GM23248 (cell line): ENCODE measurements at regions not wholly inside any gene's neighbourhood (a gene's known extent, or its start where the extent isn't known, plus 50 kb on each side); places are given as distances from the start of the nearest gene placed in this dataset.
A peak's percentile ranks its signal among the peaks of the same experiment; 100 is the strongest.

Source experiments
- DNase-seq: peaks from one replicate; pipeline ENCODE4 v3.0.0-alpha.2; 2015
- H2AFZ ChIP-seq: fragments of 200-600 bp; sonication (generic); 2 replicates; pipeline ENCODE4 v1.6.1; 2016; ENCODE audit warnings: antibody characterized with exemption
- H3F3A ChIP-seq: fragments of 200-600 bp; sonication (generic); 2 replicates; pipeline ENCODE4 v1.6.1; 2016; ENCODE audit warnings: mild to moderate bottlenecking, antibody characterized with exemption, mixed run types; ENCODE audit not compliant: insufficient read depth
- H3K27ac ChIP-seq: fragments of 200-600 bp; sonication (generic); 2 replicates; pipeline ENCODE4 v1.5.1; 2016; ENCODE audit warnings: mild to moderate bottlenecking
- H3K27me3 ChIP-seq: fragments of 200-600 bp; sonication (generic); replicated peaks from 2 replicates; pipeline ENCODE4 v1.6.1; 2016; ENCODE audit warnings: mild to moderate bottlenecking; ENCODE audit not compliant: insufficient read depth
- H3K36me3 ChIP-seq: fragments of 200-600 bp; sonication (generic); 2 replicates; pipeline ENCODE4 v1.6.1; 2016; ENCODE audit warnings: low read depth, mild to moderate bottlenecking
- H3K4me1 ChIP-seq: fragments of 200-600 bp; sonication (generic); 2 replicates; pipeline ENCODE4 v1.6.1; 2016; ENCODE audit warnings: mild to moderate bottlenecking; ENCODE audit not compliant: insufficient read depth
- H3K4me2 ChIP-seq: fragments of 200-600 bp; sonication (generic); one replicate; pipeline ENCODE4 v1.6.1; 2016; ENCODE audit warnings: mild to moderate bottlenecking; ENCODE audit not compliant: unreplicated experiment
- H3K4me3 ChIP-seq: fragments of 200-600 bp; sonication (generic); 2 replicates; pipeline ENCODE4 v1.5.1; 2016; ENCODE audit warnings: mild to moderate bottlenecking
- H3K79me2 ChIP-seq: fragments of 200-600 bp; sonication (generic); 2 replicates; pipeline ENCODE4 v1.6.1; 2016; ENCODE audit warnings: mild to moderate bottlenecking; ENCODE audit not compliant: insufficient read depth
- H3K9ac ChIP-seq: fragments of 200-600 bp; sonication (generic); 2 replicates; pipeline ENCODE4 v1.6.1; 2016; ENCODE audit warnings: mild to moderate bottlenecking
- H3K9me2 ChIP-seq: fragments of 200-600 bp; sonication (generic); 2 replicates; pipeline ENCODE4 v1.6.1; 2016; ENCODE audit warnings: mixed run types, mild to moderate bottlenecking, moderate library complexity; ENCODE audit not compliant: insufficient read depth
- H3K9me3 ChIP-seq: fragments of 200-600 bp; sonication (generic); one replicate; pipeline ENCODE4 v1.6.1; 2017; ENCODE audit warnings: low read depth
- H4K20me1 ChIP-seq: fragments of 200-600 bp; sonication (generic); 2 replicates; pipeline ENCODE4 v1.6.0; 2016; ENCODE audit not compliant: insufficient read depth
- EZH2 ChIP-seq: fragments of 200-600 bp; sonication (generic); IDR thresholded peaks from 2 replicates; pipeline ENCODE4 v1.6.1; 2018; ENCODE audit warnings: antibody characterized with exemption, mild to moderate bottlenecking; ENCODE audit not compliant: insufficient read depth, poor library complexity, severe bottlenecking
- EZH2phosphoT487 ChIP-seq: fragments of 200-600 bp; sonication (generic); IDR thresholded peaks from 2 replicates; pipeline ENCODE4 v1.6.1; 2018; ENCODE audit warnings: antibody characterized with exemption, moderate library complexity, mild to moderate bottlenecking, low read depth; ENCODE audit not compliant: insufficient read depth
- WGBS, 2 experiments: methylation state at CpG; one replicate each; pipeline ENCODE4 v1.1.6; 2015 to 2017; ENCODE audit warnings: low lambda C conversion rate in 2 of 2, low coverage in 1 of 2; ENCODE audit errors: missing lambda C conversion rate in 2 of 2; 5-methylcytosine and 5-hydroxymethylcytosine counted together
- in situ Hi-C: fragments of 300-500 bp; cut with MboI; formaldehyde crosslinking; loops from 2 replicates; pipeline ENCODE4 v1.15.0; 2020

GRCh38 chr6:47135772-47136171 is 93.6 kb upstream of the ADGRF1 start:
- no peaks in the 10 kb centered on the region for H3K27me3 ChIP-seq
- WGBS, 2 experiments: 60 to 62% methylated on average over 3 of the region's 3 CpGs
- H3K9me2 ChIP-seq: no peaks in the 10 kb centered on the region
- peak overlapping the region; percentile 31 for H3K4me2 ChIP-seq
- H4K20me1 ChIP-seq: no peaks in the 10 kb centered on the region
- peaks cover 17% of the 10 kb centered on the region for H3K4me1 ChIP-seq
- H3K79me2 ChIP-seq: no peaks in the 10 kb centered on the region
- H2AFZ ChIP-seq: no peak overlapping the region
- no peak overlapping the region for H3K27ac ChIP-seq
- no peaks in the 10 kb centered on the region for H3K9me3 ChIP-seq
- no peak overlapping the region for H3K9ac ChIP-seq
- no peak overlapping the region for H3K4me3 ChIP-seq
- no peaks in the 10 kb centered on the region; the same call in 1 of the 2 replicates for H3F3A ChIP-seq
- in situ Hi-C loops: no loop called here
- H3K36me3 ChIP-seq: no peaks in the 10 kb centered on the region
- TF ChIP-seq EZH2 (no peak), EZH2phosphoT487 (no peak)
- DNase-seq: peak; percentile 67

- DNase-seq: peak; percentile 60
- H2AFZ ChIP-seq: no peak overlapping the region
- no peaks in the 10 kb centered on the region; the same call in 1 of the 2 replicates for H3F3A ChIP-seq
- H3K27ac ChIP-seq: no peak overlapping the region
- no peaks in the 10 kb centered on the region for H3K36me3 ChIP-seq
- in situ Hi-C loops: no loop called here
- H3K9ac ChIP-seq: no peak overlapping the region
- peaks cover 17% of the 10 kb centered on the region for H3K4me1 ChIP-seq
- H3K4me2 ChIP-seq: no peak overlapping the region
- no peak overlapping the region for H3K4me3 ChIP-seq
- TF ChIP-seq EZH2phosphoT487 (no peak), EZH2 (no peak)
- H3K9me2 ChIP-seq: no peaks in the 10 kb centered on the region
- H3K27me3 ChIP-seq: no peaks in the 10 kb centered on the region
- no peaks in the 10 kb centered on the region for H3K9me3 ChIP-seq
- no peaks in the 10 kb centered on the region for H3K79me2 ChIP-seq
- H4K20me1 ChIP-seq: no peaks in the 10 kb centered on the region
- 31 to 36% methylated on average over 6 of the region's 6 CpGs for WGBS, 2 experiments
Measured at GRCh38 chr6:47134476-47135189, 92.5 kb upstream of the ADGRF1 start.

- H3K9me3 ChIP-seq: no peaks in the 10 kb centered on the region
- H2AFZ ChIP-seq: no peak overlapping the region
- H3F3A ChIP-seq: no peaks in the 10 kb centered on the region; the same call in 1 of the 2 replicates
- H3K36me3 ChIP-seq: no peaks in the 10 kb centered on the region
- no peak for DNase-seq
- H3K79me2 ChIP-seq: no peaks in the 10 kb centered on the region
- no peaks in the 10 kb centered on the region for H3K27me3 ChIP-seq
- H3K9me2 ChIP-seq: no peaks in the 10 kb centered on the region
- H3K4me1 ChIP-seq: peaks cover 17% of the 10 kb centered on the region
- no peak overlapping the region for H3K27ac ChIP-seq
- in situ Hi-C loops: no loop called here
- WGBS, 2 experiments: 58 to 59% methylated on average over 13 of the region's 13 CpGs
- H3K4me2 ChIP-seq: no peak overlapping the region
- H3K9ac ChIP-seq: no peak overlapping the region
- H3K4me3 ChIP-seq: no peak overlapping the region
- TF ChIP-seq EZH2phosphoT487: no peak
- TF ChIP-seq EZH2: no peak
- no peaks in the 10 kb centered on the region for H4K20me1 ChIP-seq
Measured at GRCh38 chr6:47133230-47134000, 91.3 kb upstream of the ADGRF1 start.

- H3K4me1 ChIP-seq: peaks cover 17% of the 10 kb centered on the region
- no peaks in the 10 kb centered on the region; the same call in 1 of the 2 replicates for H3F3A ChIP-seq
- no peak overlapping the region for H3K4me2 ChIP-seq
- WGBS, 2 experiments: 68 to 88% methylated on average over 1 of the region's 1 CpG
- H2AFZ ChIP-seq: no peak overlapping the region
- H3K27me3 ChIP-seq: no peaks in the 10 kb centered on the region
- no peaks in the 10 kb centered on the region for H3K79me2 ChIP-seq
- in situ Hi-C loops: no loop called here
- H3K9me2 ChIP-seq: no peaks in the 10 kb centered on the region
- no peak overlapping the region for H3K27ac ChIP-seq
- TF ChIP-seq EZH2 (no peak), EZH2phosphoT487 (no peak)
- H3K9ac ChIP-seq: no peak overlapping the region
- H3K36me3 ChIP-seq: no peaks in the 10 kb centered on the region
- no peaks in the 10 kb centered on the region for H4K20me1 ChIP-seq
- DNase-seq: no peak
- no peaks in the 10 kb centered on the region for H3K9me3 ChIP-seq
- no peak overlapping the region for H3K4me3 ChIP-seq
Measured at GRCh38 chr6:47132724-47133123, 90.6 kb upstream of the ADGRF1 start.
